ENCODE measurements at regions not wholly inside any gene's neighbourhood (a gene's known extent, or its start where the extent isn't known, plus 50 kb on each side); places are given as distances from the start of the nearest gene placed in this dataset.
"Not testable (repeated sequence)": the region's sequence is repeated elsewhere in the genome, so short reads cannot be mapped to it uniquely, and the experiment has no call there.

GRCh38 chr4:124070688-124071484, 641.6 kb downstream of the ANKRD50 start:
- in situ Hi-C loops (cut with HindIII; ENCODE audit: low sequenced_read_pairs), result no loop called here

- in situ Hi-C loops (cut with HindIII; ENCODE audit: low sequenced_read_pairs), result loop anchor here (25.0 kb wide), 1 partner anchor 688 kb away; the partner anchor contains the start of gene SPRY1
Measured at GRCh38 chr4:124075276-124075675, 637.3 kb downstream of the ANKRD50 start.

- in situ Hi-C loops (cut with HindIII; ENCODE audit: low sequenced_read_pairs), result loop anchor here (25.0 kb wide), 1 partner anchor 692 kb away; the partner anchor contains the start of gene SPRY1
Measured at GRCh38 chr4:124079174-124079780, 633.3 kb downstream of the ANKRD50 start.

GRCh38 chr4:124083711-124084110, 628.8 kb downstream of the ANKRD50 start:
- in situ Hi-C loops (cut with HindIII; ENCODE audit: low sequenced_read_pairs), result loop anchor here (25.0 kb wide), 1 partner anchor 696 kb away; the partner anchor contains the start of gene SPRY1

- in situ Hi-C loops (cut with HindIII; ENCODE audit: low sequenced_read_pairs), result loop anchor here (25.0 kb wide), 1 partner anchor 698 kb away; the partner anchor contains the start of gene SPRY1
Measured at GRCh38 chr4:124085561-124086180, 626.9 kb downstream of the ANKRD50 start.

- in situ Hi-C loops (cut with HindIII; ENCODE audit: low sequenced_read_pairs), result loop anchor here (25.0 kb wide), 1 partner anchor 703 kb away; the partner anchor contains the start of gene SPRY1
Measured at GRCh38 chr4:124090021-124090420, 622.5 kb downstream of the ANKRD50 start.

- in situ Hi-C loops (cut with HindIII; ENCODE audit: low sequenced_read_pairs), result loop anchor here (25.0 kb wide), 1 partner anchor 705 kb away; the partner anchor contains the start of gene SPRY1
Measured at GRCh38 chr4:124092101-124092500, 620.4 kb downstream of the ANKRD50 start.

GRCh38 chr4:124092541-124092984, 620.0 kb downstream of the ANKRD50 start:
- in situ Hi-C loops (cut with HindIII; ENCODE audit: low sequenced_read_pairs), result loop anchor here (25.0 kb wide), 1 partner anchor 705 kb away; the partner anchor contains the start of gene SPRY1

GRCh38 chr4:124095621-124096020, 616.9 kb downstream of the ANKRD50 start:
- in situ Hi-C loops (cut with HindIII; ENCODE audit: low sequenced_read_pairs), result loop anchor here (25.0 kb wide), 1 partner anchor 708 kb away; the partner anchor contains the start of gene SPRY1

GRCh38 chr4:124096290-124096689, 616.2 kb downstream of the ANKRD50 start:
- in situ Hi-C loops (cut with HindIII; ENCODE audit: low sequenced_read_pairs), result loop anchor here (25.0 kb wide), 1 partner anchor 709 kb away; the partner anchor contains the start of gene SPRY1

- in situ Hi-C loops (cut with HindIII; ENCODE audit: low sequenced_read_pairs), result loop anchor here (25.0 kb wide), 1 partner anchor 710 kb away; the partner anchor contains the start of gene SPRY1
Measured at GRCh38 chr4:124097447-124097846, 615.1 kb downstream of the ANKRD50 start.

- in situ Hi-C loops (cut with HindIII; ENCODE audit: low sequenced_read_pairs), result no loop called here
Measured at GRCh38 chr4:124104101-124104500, 608.4 kb downstream of the ANKRD50 start.

GRCh38 chr4:124104628-124105027, 607.9 kb downstream of the ANKRD50 start:
- in situ Hi-C loops (cut with HindIII; ENCODE audit: low sequenced_read_pairs), result no loop called here

GRCh38 chr4:124105212-124105611, 607.3 kb downstream of the ANKRD50 start:
- in situ Hi-C loops (cut with HindIII; ENCODE audit: low sequenced_read_pairs), result no loop called here

- in situ Hi-C loops (cut with HindIII; ENCODE audit: low sequenced_read_pairs), result no loop called here
Measured at GRCh38 chr4:124111411-124111810, 601.1 kb downstream of the ANKRD50 start.

- in situ Hi-C loops (cut with HindIII; ENCODE audit: low sequenced_read_pairs), result no loop called here
Measured at GRCh38 chr4:124111922-124112321, 600.6 kb downstream of the ANKRD50 start.

GRCh38 chr4:124118061-124118460, 594.5 kb downstream of the ANKRD50 start:
- in situ Hi-C loops (cut with HindIII; ENCODE audit: low sequenced_read_pairs), result no loop called here

- in situ Hi-C loops (cut with HindIII; ENCODE audit: low sequenced_read_pairs), result no loop called here
Measured at GRCh38 chr4:124121461-124121971, 591.0 kb downstream of the ANKRD50 start.

GRCh38 chr4:124123181-124123580, 589.4 kb downstream of the ANKRD50 start:
- in situ Hi-C loops (cut with HindIII; ENCODE audit: low sequenced_read_pairs), result no loop called here

GRCh38 chr4:124123721-124124120, 588.8 kb downstream of the ANKRD50 start:
- in situ Hi-C loops (cut with HindIII; ENCODE audit: low sequenced_read_pairs), result no loop called here

- in situ Hi-C loops (cut with HindIII; ENCODE audit: low sequenced_read_pairs), result not testable (repeated sequence)
Measured at GRCh38 chr4:124131324-124131723, 581.2 kb downstream of the ANKRD50 start.
